OCI-M2 (cell line): ENCODE measurements at regions not wholly inside any gene's neighbourhood (a gene's known extent, or its start where the extent isn't known, plus 50 kb on each side); places are given as distances from the start of the nearest gene placed in this dataset.
"Not testable (repeated sequence)": the region's sequence is repeated elsewhere in the genome, so short reads cannot be mapped to it uniquely, and the experiment has no call there.

ENCODE experiments used
- DNase-seq: peaks from one replicate; lab custom pipeline; 2025; ENCODE audit not compliant: unreplicated experiment; lab: John Stamatoyannopoulos, UW

- DNase-seq = no peak
Measured at GRCh38 chr2:56770490-56770889, 586.7 kb downstream of the CCDC85A start.

GRCh38 chr2:56784046-56784445 is 600.3 kb downstream of the CCDC85A start:
- DNase-seq = no peak

- no peak for DNase-seq
Measured at GRCh38 chr2:56801214-56801613, 617.4 kb downstream of the CCDC85A start.

DNA sequence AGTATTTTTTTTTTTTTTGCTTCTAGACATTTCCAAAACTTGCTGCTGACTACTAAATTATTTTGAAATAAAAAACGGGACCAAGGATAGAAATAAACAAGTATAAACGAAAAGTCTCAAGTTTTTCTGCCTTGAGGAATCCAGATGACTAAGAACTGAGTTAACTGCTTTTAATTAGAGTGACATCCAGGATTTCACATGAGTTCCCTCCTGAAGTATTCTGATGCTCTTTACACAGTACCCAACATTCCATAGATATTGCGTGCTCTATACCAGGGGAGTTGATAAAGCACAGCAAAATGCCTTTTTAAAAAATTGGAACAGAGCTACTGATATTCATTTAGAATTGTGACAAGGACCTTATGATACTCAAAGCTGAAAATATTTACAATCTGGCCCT is 618.0 kb downstream of the CCDC85A start:
- DNase-seq = no peak

DNA sequence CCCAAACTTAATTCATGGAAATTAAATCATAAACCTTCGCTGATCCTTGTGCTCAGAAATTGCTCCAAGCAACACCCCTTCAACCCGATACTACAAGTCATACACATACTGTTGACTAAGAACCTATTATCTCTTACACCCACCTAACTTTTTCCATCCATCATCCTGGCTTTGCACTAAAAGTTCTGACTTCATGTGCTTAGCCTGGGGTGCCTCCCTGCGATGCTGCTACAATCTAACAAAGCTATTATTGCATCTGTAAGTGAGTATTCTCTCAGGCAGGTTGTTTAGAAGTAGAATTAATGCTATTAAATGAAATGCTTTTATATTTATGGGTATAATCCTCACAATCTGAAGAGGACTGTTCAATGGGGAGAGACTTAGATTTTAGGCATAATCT is 619.8 kb downstream of the CCDC85A start:
- DNase-seq = no peak

DNA sequence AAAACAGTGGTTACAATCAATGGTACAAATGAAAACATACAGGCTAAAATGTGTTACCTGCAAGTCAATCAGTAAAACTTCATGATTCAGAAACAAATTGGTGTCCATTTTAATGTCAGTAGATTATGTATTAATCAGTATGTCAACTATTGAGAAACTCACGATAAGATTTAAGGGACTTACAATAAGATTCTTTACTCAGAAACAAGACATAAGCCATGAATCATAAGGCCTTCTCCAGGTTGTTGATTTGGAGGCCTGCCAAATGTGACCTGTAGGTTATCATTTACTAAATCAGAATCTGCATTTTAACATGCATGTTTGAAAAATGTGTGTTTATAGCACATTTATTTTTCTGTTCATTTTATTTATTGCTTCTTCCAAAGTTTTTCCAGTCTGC is 623.1 kb downstream of the CCDC85A start:
- no peak for DNase-seq

DNA sequence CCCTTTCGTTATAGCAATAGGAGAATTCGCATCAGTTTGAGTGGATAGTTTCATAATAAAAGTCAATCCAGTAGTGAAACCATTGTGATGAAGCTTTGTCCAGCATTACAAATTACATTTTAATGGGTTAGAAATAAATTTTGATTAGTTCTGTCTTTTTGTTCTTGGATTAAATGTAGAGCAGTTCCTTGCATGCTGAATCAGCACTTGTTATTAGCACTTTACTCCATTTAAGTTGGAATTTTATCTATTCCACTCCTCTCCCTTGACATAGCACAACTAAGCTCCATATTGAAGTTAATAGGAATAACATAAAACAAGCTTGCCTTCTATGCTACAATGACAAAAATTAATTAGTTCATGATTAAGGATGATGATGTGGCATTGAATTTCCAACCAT is 624.1 kb downstream of the CCDC85A start:
- no peak for DNase-seq

- no peak for DNase-seq
Measured at GRCh38 chr2:56811401-56811800, 627.6 kb downstream of the CCDC85A start.

DNA sequence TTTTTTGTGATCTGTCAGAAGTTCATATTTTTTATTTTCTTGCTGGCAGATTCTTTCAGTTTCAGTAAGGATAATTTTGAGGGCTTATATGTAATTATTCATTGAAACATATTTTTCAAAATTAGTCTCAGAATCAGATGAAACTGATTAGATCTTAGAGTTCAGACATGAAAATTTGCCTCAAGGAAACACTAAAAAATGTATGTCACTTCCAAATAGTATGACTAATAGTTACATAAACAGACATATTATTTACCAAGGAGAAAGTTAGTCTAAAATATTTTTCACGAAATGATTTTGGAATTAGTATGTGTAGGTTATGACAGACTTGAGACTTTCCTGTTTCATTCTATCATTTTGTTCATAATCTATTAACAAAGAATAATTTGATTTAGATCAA is 628.6 kb downstream of the CCDC85A start:
- no peak for DNase-seq

DNA sequence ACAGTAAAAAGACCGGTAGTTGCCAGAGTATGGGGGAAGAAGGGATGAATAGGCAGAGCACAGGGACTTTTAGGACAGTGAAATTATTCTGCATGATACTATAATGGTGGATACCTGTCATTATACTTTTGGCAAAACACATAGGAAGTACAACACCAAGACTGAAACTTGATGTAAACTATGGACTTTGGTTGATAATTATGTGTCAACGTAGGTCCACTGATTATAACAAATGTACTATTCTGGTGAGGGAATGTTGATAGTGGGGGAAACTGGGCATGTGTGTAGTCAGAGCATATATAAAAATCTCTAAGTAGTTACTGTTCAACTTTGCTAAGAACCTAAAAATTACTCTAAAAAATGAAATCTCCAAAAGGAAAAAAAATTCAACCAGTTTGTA is 629.7 kb downstream of the CCDC85A start:
- no peak for DNase-seq

DNA sequence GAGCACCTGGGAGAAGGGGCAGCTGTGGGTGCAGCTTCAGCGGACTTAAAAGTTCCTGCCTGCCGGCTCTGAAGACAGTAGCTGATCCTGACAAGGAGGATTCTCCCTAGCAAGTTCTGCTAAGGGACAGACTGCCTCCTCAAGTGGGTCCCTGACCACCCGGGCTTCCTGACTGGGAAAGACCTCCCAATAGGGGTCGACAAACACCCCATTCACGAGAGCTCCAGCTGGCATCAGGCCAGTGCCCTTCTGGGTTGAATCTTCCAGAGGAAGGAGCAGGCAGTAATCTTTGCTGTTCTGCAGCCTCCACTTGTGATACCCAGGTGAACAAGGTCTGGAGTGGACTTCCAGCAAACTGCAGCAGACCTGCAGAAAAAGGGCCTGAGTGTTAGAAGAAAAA is 632.9 kb downstream of the CCDC85A start:
- DNase-seq = no peak

DNA sequence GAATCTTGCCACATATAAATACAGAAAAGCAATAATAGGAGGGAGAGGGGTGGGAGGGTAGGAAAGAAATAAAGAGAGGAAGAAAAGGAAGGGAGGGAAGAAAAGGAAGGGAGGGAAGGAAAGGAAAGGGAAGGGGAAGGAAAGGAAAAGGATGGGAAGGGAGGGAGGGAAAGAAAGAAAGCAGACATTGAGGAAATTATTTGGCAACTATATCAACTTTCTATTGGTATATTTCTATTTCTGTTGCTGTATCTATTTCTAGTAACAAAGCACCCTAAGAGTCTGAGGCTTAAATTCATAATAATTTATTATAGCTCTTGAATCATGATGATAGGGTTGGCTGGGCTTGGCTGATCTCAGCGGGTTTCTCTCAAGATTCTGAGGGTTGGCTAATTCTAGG is 648.0 kb downstream of the CCDC85A start:
- DNase-seq = no peak

DNA sequence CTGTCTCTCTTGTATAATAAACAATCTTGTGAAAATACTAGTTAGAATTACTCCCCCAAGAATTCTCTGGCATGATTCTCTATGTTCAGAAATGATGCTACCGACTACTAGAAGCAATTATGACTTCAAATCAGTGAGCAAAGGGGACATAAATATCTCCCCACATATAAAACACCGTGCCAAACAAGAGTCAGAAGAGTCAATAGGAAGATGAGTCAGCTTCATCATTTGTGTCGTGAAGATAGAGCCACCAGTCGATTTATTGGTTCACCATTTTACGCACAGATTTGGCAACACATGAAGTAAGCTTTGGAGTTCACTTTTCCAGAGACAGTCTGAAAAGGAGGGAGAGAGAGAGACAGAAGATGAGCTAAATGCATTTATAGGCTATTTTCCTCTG is 650.9 kb downstream of the CCDC85A start:
- DNase-seq = no peak

GRCh38 chr2:56840009-56840408 is 656.2 kb downstream of the CCDC85A start:
- not testable (repeated sequence) for DNase-seq

GRCh38 chr2:56860991-56861390 is 677.2 kb downstream of the CCDC85A start:
- DNase-seq = no peak

DNA sequence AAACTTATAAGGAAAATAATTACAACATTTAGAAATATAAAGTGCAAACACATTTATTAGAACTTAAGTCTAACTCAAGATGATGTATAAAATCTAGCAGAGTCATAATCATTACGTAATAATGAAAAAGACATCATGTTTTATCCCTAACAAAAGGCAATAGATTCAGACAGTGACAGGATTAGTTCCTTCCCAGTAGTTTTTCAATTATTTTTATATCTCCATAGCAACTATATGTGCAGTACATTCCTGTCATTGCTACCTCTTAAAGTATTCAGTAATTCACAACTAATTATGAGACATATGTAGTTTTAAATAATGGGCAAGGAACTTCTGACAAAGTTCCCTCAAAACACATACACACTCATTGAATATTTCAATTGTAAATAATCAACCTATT is 687.9 kb downstream of the CCDC85A start:
- no peak for DNase-seq

GRCh38 chr2:56874717-56875116 is 690.9 kb downstream of the CCDC85A start:
- DNase-seq = no peak

DNA sequence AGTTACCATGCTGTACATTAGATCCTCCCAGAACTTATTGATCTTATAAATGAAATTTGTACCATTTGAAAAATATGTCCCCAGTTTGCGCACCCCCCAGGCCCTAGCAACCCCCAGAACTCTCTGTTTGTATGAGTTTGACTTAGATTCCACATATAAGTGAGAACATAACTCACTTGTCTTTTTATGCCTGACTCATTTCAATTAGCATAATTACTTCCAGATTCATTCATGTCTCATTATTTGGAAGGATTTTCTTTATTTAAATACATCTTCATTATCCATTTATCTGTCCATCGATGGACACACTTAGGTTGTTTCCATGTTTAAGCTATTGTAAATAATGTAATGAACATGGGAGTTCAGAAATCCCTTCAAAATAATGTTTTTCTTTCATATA is 705.9 kb downstream of the CCDC85A start:
- no peak for DNase-seq

- DNase-seq = no peak
Measured at GRCh38 chr2:56892382-56892781, 708.6 kb downstream of the CCDC85A start.

- no peak for DNase-seq
Measured at GRCh38 chr2:56898986-56899385, 715.2 kb downstream of the CCDC85A start.

DNA sequence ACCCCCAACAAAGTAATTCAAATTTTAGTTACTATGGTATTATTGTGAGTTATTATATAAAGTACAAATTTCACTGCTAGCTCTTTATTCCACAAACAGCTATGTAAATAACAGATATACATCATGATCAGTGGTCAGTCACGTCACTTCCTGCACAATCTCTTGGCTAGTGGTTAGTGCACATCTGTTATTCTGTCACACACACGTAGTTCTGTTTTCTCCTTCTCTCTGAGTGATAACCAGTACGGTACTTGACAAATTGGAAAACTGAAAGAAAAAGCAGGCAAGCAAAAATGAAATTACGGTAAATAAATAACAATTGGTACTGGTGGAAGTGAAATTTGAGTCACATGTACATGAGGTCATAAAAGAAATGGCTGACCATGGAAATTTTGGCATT is 728.7 kb downstream of the CCDC85A start:
- DNase-seq = no peak

- DNase-seq = no peak
Measured at GRCh38 chr2:56918790-56919189, 735.0 kb downstream of the CCDC85A start.

GRCh38 chr2:56933976-56934375 is 750.2 kb downstream of the CCDC85A start:
- no peak for DNase-seq

GRCh38 chr2:56934866-56935265 is 751.1 kb downstream of the CCDC85A start:
- no peak for DNase-seq
